H9 (cell line): ENCODE measurements at regions not wholly inside any gene's neighbourhood (a gene's known extent, or its start where the extent isn't known, plus 50 kb on each side); places are given as distances from the start of the nearest gene placed in this dataset.

Experiments
- DNase-seq: peaks from one replicate; pipeline ENCODE4 v3.0.0-alpha.2; 2017
- H2AFZ ChIP-seq: one replicate; pipeline ENCODE4 v1.6.1; 2013; ENCODE audit warnings: mild to moderate bottlenecking, low read length, control low read depth, moderate library complexity
- H2AK5ac ChIP-seq: 2 replicates; pipeline ENCODE4 v1.6.1; 2013; ENCODE audit warnings: low read length, control low read depth, mixed read lengths; ENCODE audit not compliant: insufficient read length
- H2BK120ac ChIP-seq: one replicate; pipeline ENCODE4 v1.6.1; 2013; ENCODE audit warnings: low read depth, mild to moderate bottlenecking, low read length, control low read depth, inconsistent platforms; ENCODE audit not compliant: poor library complexity, severe bottlenecking
- H2BK12ac ChIP-seq: 2 replicates; pipeline ENCODE4 v1.6.1; 2013; ENCODE audit warnings: low read length, control low read depth, mixed read lengths, low read depth; ENCODE audit not compliant: insufficient read length
- H2BK15ac ChIP-seq: 2 replicates; pipeline ENCODE4 v1.6.1; 2013; ENCODE audit warnings: low read depth, low read length, control low read depth
- H2BK20ac ChIP-seq: one replicate; pipeline ENCODE4 v1.6.1; 2013; ENCODE audit warnings: low read depth, mild to moderate bottlenecking, low read length, control low read depth, inconsistent platforms; ENCODE audit not compliant: poor library complexity, severe bottlenecking
- H2BK5ac ChIP-seq: 2 replicates; pipeline ENCODE4 v1.6.1; 2013; ENCODE audit warnings: low read length, control low read depth, mixed read lengths; ENCODE audit not compliant: insufficient read length
- H3K14ac ChIP-seq: 2 replicates; pipeline ENCODE4 v1.6.1; 2013; ENCODE audit warnings: low read length, control low read depth; ENCODE audit not compliant: insufficient read depth
- H3K18ac ChIP-seq: 2 replicates; pipeline ENCODE4 v1.6.1; 2013; ENCODE audit warnings: low read depth, mild to moderate bottlenecking, mixed read lengths, low read length, control low read depth; ENCODE audit not compliant: insufficient read length
- H3K23ac ChIP-seq: 2 replicates; pipeline ENCODE4 v1.6.1; 2013; ENCODE audit warnings: low read length, control low read depth, mixed read lengths, low read depth; ENCODE audit not compliant: insufficient read length
- H3K23me2 ChIP-seq: 2 replicates; pipeline ENCODE4 v1.6.1; 2013; ENCODE audit warnings: low read depth, mild to moderate bottlenecking, mixed read lengths, low read length, control low read depth; ENCODE audit not compliant: insufficient read length, poor library complexity, severe bottlenecking
- H3K27ac ChIP-seq: 2 replicates; pipeline ENCODE4 v1.5.1; 2013; ENCODE audit warnings: low read length, control low read depth, mixed read lengths, low read depth; ENCODE audit not compliant: insufficient read length
- H3K27me3 ChIP-seq: 2 replicates; pipeline ENCODE4 v1.6.1; 2013; ENCODE audit warnings: low read length, control low read depth, inconsistent platforms; ENCODE audit not compliant: insufficient read depth
- H3K4ac ChIP-seq: 2 replicates; pipeline ENCODE4 v1.6.1; 2013; ENCODE audit warnings: low read depth, mild to moderate bottlenecking, control low read depth, inconsistent platforms, low read length, moderate library complexity
- H3K4me1 ChIP-seq: 2 replicates; pipeline ENCODE4 v1.6.1; 2013; ENCODE audit warnings: low read length, control low read depth, inconsistent platforms; ENCODE audit not compliant: insufficient read depth
- H3K4me2 ChIP-seq: 2 replicates; pipeline ENCODE4 v1.6.1; 2013; ENCODE audit warnings: low read length, control low read depth, mixed read lengths; ENCODE audit not compliant: insufficient read length, insufficient read depth
- H3K56ac ChIP-seq: 2 replicates; pipeline ENCODE4 v1.6.1; 2013; ENCODE audit warnings: low read depth, mild to moderate bottlenecking, mixed read lengths, low read length, control low read depth; ENCODE audit not compliant: insufficient read length
- H3K79me1 ChIP-seq: 2 replicates; pipeline ENCODE4 v1.6.1; 2013; ENCODE audit warnings: low read depth, mild to moderate bottlenecking, moderate library complexity, low read length, control low read depth, inconsistent platforms; ENCODE audit not compliant: insufficient read depth, poor library complexity, severe bottlenecking
- H3K79me2 ChIP-seq: 2 replicates; pipeline ENCODE4 v1.6.1; 2013; ENCODE audit warnings: low read length, control low read depth, inconsistent platforms; ENCODE audit not compliant: insufficient read depth
- H3K9ac ChIP-seq: 2 replicates; pipeline ENCODE4 v1.6.1; 2013; ENCODE audit warnings: low read length, control low read depth, mixed read lengths; ENCODE audit not compliant: insufficient read length; ENCODE audit errors: extremely low read depth
- H3K9me3 ChIP-seq: one replicate; pipeline ENCODE4 v1.6.1; 2013; ENCODE audit warnings: low read depth, low read length, inconsistent platforms; ENCODE audit not compliant: control insufficient read depth
- H3T11ph ChIP-seq: one replicate; pipeline ENCODE4 v1.6.1; 2013; ENCODE audit warnings: mild to moderate bottlenecking, low read length, control low read depth, inconsistent platforms
- H4K20me1 ChIP-seq: one replicate; pipeline ENCODE4 v1.6.1; 2013; ENCODE audit not compliant: control insufficient read depth, insufficient read length, insufficient read depth
- H4K5ac ChIP-seq: 2 replicates; pipeline ENCODE4 v1.6.1; 2013; ENCODE audit warnings: low read depth, mild to moderate bottlenecking, mixed read lengths, low read length, control low read depth; ENCODE audit not compliant: insufficient read length
- H4K8ac ChIP-seq: replicated peaks from 2 replicates; pipeline ENCODE4 v1.6.1; 2013; ENCODE audit warnings: low read length, control low read depth, mixed read lengths, low read depth; ENCODE audit not compliant: insufficient read length
- H4K91ac ChIP-seq: 2 replicates; pipeline ENCODE4 v1.6.1; 2013; ENCODE audit warnings: low read depth, mild to moderate bottlenecking, moderate library complexity, mixed read lengths, low read length, control low read depth; ENCODE audit not compliant: insufficient read length
- H3K27ac Mint-ChIP-seq, 3 experiments: 2 replicates in 2 of 3; 3 replicates in 1 of 3; pipeline ENCODE4 v1.8.0; 2020 to 2021; ENCODE audit warnings: mixed read lengths in 3 of 3, mild to moderate bottlenecking in 1 of 3, moderate library complexity in 1 of 3
- H3K27me3 Mint-ChIP-seq: 2 replicates; pipeline ENCODE4 v1.8.0; 2021; ENCODE audit warnings: low read depth, mild to moderate bottlenecking, moderate library complexity, mixed read lengths
- H3K36me3 Mint-ChIP-seq, 3 experiments: 2 replicates in 2 of 3; 3 replicates in 1 of 3; pipeline ENCODE4 v1.8.0; 2020 to 2021; ENCODE audit warnings: low read depth in 3 of 3, mixed read lengths in 3 of 3; ENCODE audit not compliant: insufficient read depth in 1 of 3
- H3K4me1 Mint-ChIP-seq, 2 experiments: 2 replicates each; pipeline ENCODE4 v1.8.0; 2020; ENCODE audit warnings: mixed read lengths in 2 of 2
- H3K4me3 Mint-ChIP-seq, 2 experiments: 2 replicates in 1 of 2; 3 replicates in 1 of 2; pipeline ENCODE4 v1.8.0; 2020 to 2021; ENCODE audit warnings: mild to moderate bottlenecking in 2 of 2, mixed read lengths in 2 of 2, moderate library complexity in 1 of 2
- H3K9me3 Mint-ChIP-seq, 2 experiments: 2 replicates in 1 of 2; 3 replicates in 1 of 2; pipeline ENCODE4 v1.8.0; 2020; ENCODE audit warnings: mild to moderate bottlenecking in 2 of 2, mixed read lengths in 2 of 2, moderate library complexity in 1 of 2
- WGBS: extraction: QIAGEN DNeasy Blood & Tissue Kit; methylation state at CpG from one replicate; pipeline ENCODE4 v1.1.7; 2013; ENCODE audit warnings: missing lambda C conversion rate, low lambda C conversion rate, mixed read lengths; ENCODE audit not compliant: insufficient read length; ENCODE audit errors: extremely low coverage; 5-methylcytosine and 5-hydroxymethylcytosine counted together
- TF ChIP-seq, protein P1 (sequence below): fragments of 200-600 bp; sonication (generic); conservative IDR thresholded peaks from 3 replicates; pipeline ENCODE4 v1.8.0; 2021; ENCODE audit warnings: antibody characterized with exemption, mild to moderate bottlenecking

GRCh38 chr3:8303466-8303865 is 198.2 kb upstream of the LMCD1 start:
- H2BK12ac ChIP-seq: no peak overlapping the region
- no peak for DNase-seq

More at GRCh38 chr3:8303466-8303865, 198.2 kb upstream of the LMCD1 start:
- Histone ChIP-seq H3K23me2 (no peaks in the 10 kb centered on the region), H3K4ac (no peak overlapping the region), H3T11ph (no peak overlapping the region), H3K27ac (no peak overlapping the region), H3K9ac (no peak overlapping the region), H3K79me1 (no peaks in the 10 kb centered on the region), H4K5ac (no peak overlapping the region), H4K20me1 (no peaks in the 10 kb centered on the region), H2BK15ac (no peak overlapping the region), H3K4me2 (no peak overlapping the region), H3K14ac (no peak overlapping the region), H2AFZ (no peak overlapping the region), H3K9me3 (no peaks in the 10 kb centered on the region), H2BK20ac (no peak overlapping the region), H4K91ac (no peak overlapping the region), H2AK5ac (no peak overlapping the region), H2BK120ac (no peak overlapping the region), H2BK5ac (no peak overlapping the region), H3K79me2 (no peaks in the 10 kb centered on the region), H3K27me3 (no peaks in the 10 kb centered on the region), H3K23ac (no peak overlapping the region), H3K18ac (no peak overlapping the region), H4K8ac (no peak overlapping the region), H3K56ac (no peak overlapping the region), H3K4me1 (peaks cover 4% of the 10 kb centered on the region; the same call in 1 of the 2 replicates)
- H3K9me3 Mint-ChIP-seq: peaks cover 5% of the 10 kb centered on the region in 2 experiments; a peak in 1 of 5 replicates
- peaks cover 0 to 5% (median 1%) of the 10 kb centered on the region in 3 experiments; a peak in 2 of 7 replicates for H3K36me3 Mint-ChIP-seq
- H3K27me3 Mint-ChIP-seq: no peaks in the 10 kb centered on the region
- peaks cover 9 to 16% of the 10 kb centered on the region in 2 experiments for H3K4me1 Mint-ChIP-seq
- no peak overlapping the region for H3K4me3 Mint-ChIP-seq
- H3K27ac Mint-ChIP-seq: no peak overlapping the region
- WGBS: no CpG with 5 or more reads among the region's 1 CpG
- TF ChIP-seq, protein P1, sequence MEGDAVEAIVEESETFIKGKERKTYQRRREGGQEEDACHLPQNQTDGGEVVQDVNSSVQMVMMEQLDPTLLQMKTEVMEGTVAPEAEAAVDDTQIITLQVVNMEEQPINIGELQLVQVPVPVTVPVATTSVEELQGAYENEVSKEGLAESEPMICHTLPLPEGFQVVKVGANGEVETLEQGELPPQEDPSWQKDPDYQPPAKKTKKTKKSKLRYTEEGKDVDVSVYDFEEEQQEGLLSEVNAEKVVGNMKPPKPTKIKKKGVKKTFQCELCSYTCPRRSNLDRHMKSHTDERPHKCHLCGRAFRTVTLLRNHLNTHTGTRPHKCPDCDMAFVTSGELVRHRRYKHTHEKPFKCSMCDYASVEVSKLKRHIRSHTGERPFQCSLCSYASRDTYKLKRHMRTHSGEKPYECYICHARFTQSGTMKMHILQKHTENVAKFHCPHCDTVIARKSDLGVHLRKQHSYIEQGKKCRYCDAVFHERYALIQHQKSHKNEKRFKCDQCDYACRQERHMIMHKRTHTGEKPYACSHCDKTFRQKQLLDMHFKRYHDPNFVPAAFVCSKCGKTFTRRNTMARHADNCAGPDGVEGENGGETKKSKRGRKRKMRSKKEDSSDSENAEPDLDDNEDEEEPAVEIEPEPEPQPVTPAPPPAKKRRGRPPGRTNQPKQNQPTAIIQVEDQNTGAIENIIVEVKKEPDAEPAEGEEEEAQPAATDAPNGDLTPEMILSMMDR: no peak
